SK-N-DZ (cell line): ENCODE measurements at regions not wholly inside any gene's neighbourhood (a gene's known extent, or its start where the extent isn't known, plus 50 kb on each side); places are given as distances from the start of the nearest gene placed in this dataset.

Experiments
- DNase-seq: peaks from one replicate; pipeline ENCODE4 v3.0.0-alpha.2; 2015; ENCODE audit warnings: low spot score

DNA sequence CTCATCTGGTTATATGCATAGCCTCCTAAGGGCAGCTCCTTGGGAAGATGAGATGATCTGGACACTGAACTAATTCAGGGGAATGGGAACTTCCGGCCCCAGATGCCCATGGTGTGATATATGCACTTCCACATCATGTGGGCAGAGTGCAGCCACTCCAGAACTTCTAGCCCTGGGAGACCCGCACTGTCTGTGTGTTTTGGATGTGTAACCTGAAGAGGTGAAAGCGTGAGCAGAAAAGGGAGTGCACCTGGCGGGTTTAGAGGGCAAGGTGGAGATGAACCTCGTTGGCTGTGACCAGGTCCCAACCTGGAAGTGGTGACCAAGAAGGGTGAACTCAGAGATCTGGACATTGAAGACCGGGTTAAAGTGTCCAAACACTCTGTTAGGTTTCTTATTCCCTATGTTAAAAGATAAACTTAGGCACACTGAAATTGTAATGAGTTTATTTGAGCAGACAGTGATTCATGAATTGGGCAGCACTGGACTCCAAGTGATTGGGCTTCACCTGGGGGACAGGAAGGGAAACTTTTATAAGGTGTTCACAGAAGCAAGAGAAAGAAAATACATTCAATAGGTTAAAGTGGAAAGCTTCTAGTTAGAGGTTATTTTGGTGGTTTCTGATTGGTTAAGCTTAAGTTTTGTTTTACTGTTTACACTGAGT is 296.2 kb upstream of the SKOR2 start:
- no peak for DNase-seq

DNA sequence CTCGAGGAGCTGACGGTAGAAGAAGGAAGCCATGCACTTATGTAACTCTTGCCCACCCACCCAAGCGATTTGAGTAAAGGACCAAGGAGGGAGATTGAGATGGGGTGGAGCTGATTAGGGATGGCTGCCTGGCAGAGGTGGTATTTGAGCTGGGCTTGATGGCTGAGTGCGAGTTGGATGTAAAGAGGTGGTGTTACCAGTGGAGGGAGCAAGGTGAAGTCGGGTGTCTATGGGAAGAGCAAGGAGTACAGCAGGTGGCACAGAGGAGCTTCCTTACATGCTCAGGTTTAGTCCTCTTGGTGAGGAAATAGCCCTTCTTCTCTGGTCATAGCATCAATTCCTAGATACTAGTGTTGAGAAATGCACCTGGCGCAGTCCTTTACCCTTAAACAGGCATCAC is 294.2 kb upstream of the SKOR2 start:
- DNase-seq: no peak

DNA sequence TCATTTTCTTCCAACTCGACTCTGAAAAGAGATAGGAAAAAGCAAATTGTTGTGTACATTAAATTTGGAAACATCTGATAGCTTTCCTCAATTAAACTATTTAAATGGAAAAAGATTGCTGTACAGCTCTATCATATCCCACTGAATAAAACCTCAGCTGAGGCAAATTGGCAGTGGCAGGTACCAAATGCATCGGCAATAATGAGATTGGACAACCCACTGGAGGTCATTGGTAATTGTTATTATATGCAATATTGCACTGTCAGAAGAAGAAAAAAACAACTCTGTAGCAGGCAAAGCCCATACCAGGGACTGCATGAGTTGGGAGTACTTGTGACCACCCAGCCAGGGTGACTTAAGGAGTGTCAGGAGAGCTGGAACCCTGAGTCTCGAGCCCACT is 291.6 kb upstream of the SKOR2 start:
- DNase-seq: no peak

DNA sequence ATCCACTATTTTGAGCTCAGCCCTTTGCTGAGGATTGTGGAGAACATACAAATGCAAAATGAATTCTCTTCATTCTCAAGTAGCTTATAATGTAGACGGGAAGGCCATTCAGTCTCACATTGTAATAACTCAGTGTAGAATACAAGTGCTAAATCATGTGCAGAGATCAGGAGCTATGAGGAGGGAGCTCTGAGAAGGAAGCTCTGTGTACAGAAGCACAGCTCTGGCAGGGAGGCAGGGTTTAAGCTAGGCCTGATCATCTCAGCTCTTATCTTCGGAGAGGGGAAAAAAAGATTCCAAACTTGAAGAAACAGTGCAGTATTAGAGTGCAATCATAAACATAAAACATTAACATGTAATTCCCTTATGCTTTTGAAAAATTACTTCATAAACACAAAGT is 291.1 kb upstream of the SKOR2 start:
- DNase-seq: no peak

DNA sequence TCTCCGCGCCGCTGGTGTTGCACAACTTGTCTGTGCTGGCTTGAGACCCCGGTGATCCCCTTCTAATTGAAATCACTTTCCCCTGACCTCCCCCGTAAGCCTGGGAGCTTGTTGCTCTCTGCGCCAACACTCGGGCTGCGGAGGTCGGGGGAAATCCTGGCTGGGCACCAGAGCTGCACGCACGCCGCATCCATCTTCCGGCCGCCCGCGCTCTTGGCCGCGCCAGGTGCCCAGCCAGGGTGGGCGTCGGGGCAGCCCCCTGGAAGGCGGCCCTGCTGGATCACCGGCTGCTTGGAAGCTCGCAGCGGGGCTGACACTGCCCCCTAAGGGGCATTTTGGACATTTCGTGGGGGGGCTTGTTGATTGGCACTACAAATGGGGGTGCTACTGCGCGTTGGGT is 280.3 kb upstream of the SKOR2 start:
- DNase-seq: no peak

DNA sequence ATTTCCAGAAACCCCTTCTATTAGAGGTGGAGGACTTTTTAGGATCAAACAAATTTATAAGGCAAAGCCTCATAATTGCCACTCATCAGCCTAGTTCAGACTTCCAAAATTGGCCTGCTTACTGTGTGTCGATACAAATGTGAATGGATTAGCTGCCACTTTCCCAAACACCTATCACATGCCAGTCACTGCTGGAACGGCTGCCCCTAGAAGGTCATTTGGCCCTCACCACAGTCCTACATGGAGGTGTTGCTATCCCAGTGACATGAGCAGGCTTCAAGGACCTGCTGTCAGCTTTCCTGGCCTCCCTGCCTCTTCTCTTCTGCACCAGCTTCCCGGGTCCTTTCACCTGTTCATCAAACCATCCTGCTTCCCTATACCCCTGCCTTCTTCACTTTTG is 279.2 kb upstream of the SKOR2 start:
- DNase-seq: no peak

DNA sequence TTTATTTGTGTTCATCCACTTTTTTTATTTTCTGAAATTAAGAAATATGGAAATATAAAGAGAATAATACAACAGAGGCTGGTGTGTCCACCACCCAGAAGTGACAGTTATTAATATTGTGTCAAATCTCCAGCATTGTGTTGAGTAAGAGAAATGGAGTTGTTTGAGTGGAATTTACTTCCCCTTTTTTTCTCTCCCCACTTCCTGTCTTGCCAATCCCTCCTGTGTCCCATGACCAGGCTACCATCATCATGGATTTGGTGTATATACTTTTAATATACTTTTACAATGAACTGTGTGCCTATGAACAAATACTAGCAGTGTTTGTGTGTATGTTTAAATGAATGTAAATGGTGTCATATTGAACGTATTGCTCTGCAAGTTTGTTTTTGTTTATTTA is 276.9 kb upstream of the SKOR2 start:
- no peak for DNase-seq

DNA sequence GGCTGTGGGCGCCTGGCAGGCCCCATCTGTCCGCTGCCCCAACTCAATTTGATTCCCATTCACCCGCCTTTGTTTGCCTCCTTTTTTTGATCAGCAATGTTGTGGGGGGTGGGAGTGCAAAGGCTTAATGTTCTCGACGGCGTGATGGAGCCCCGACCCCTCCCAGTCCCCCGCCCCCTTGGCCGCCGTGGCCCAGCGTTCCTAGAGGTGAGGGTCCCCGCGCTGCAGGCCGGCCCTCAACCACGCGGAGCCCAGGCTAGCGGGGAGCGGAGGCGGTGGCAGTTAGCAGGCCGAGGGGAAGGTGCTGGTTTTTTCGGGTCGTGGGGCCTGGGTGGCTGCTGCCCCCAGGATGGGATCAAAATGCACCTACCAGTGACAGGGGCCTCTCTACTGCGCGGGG is 274.7 kb upstream of the SKOR2 start:
- no peak for DNase-seq

DNA sequence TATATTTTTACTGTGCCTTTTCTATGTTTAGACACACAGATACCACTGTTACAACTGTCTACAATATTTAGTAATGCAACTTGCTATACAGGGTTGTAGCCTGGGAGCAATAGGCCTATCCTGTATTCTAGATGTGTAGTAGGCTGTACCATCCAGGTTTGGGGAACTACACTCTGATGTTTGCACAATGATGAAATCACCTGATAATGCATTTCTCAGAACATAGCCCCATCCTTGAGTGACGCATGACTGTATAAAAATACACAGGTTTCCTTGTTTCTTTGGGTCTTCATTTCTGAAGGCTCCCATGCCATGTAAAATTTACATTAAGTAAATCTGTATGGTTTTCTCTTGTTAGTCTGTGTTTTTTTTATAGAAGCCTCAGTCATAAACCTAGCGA is 270.9 kb upstream of the SKOR2 start:
- no peak for DNase-seq

DNA sequence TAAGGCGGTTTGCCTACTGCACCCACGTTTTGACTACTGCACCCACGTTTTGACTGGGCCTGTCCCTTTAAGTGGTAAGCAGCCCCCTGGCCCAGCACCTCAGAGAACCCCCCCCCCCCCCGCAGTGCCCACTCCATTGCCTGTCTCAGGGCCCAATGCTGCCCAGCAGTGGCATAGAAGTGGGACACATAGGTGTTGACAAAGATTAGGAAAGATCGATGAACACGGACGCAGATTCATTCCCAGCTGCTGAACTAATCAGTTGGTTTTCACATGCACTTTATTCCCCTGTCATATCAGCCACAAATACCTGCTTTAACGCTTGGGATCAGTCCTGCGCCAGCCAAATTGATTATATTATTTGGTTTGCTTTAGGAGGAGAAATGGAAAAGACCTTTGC is 268.8 kb upstream of the SKOR2 start:
- DNase-seq: no peak

DNA sequence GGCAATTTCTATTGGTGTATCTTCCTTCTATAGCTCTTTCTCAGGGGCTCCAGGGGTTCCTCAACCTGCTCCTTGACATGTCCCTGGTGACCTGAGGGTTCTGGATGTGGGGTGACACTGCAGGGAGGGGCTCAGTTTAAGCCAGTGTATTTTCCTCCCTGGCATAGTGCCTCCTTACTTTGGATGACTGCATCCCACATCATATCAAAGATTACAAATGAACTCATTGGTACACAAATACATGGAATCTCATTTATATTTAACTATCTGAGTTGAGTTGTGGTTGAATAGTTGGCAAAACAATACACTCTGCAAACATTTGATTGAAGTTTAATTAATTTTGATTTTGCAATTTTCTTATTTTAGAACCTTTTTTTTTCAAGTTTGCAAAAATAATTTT is 268.2 kb upstream of the SKOR2 start:
- DNase-seq: no peak

DNA sequence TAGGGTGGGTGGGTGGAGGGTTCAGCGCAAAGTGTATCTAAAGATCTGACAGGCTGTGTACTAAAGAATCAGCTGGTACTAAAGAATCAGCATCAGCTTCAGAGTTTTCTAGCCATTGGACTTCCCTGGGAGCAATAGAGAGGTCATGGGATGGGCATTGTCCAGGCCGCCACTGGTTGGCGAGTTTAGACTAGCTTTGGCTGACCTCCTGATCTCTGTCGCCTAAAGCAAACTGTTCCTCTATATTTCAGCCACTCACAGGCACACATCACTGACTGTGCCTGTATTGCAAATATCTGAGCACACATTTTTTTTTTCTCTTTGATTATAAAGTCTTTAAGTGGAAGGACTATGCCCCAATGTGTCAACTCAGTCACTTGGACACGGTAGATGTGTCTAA is 267.8 kb upstream of the SKOR2 start:
- DNase-seq: no peak

DNA sequence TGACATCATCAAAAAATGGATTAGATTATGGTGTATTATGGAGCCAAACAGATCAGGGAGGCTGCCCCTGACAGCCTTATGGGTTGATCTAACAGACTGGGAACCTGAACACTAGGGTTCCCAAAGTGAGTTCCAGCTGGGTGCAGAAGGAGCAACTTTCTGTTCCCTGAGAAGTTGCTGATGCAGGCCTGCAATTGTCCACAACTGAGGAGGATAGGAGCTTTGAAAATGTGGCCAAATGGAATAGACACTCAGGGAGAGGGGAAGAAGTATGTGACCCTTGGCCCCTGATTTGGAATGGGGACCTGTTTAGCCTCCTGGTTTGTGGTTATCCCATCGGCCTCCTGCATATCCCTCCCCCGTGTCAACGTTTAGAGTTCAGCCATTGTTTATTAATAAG is 262.2 kb upstream of the SKOR2 start:
- no peak for DNase-seq

DNA sequence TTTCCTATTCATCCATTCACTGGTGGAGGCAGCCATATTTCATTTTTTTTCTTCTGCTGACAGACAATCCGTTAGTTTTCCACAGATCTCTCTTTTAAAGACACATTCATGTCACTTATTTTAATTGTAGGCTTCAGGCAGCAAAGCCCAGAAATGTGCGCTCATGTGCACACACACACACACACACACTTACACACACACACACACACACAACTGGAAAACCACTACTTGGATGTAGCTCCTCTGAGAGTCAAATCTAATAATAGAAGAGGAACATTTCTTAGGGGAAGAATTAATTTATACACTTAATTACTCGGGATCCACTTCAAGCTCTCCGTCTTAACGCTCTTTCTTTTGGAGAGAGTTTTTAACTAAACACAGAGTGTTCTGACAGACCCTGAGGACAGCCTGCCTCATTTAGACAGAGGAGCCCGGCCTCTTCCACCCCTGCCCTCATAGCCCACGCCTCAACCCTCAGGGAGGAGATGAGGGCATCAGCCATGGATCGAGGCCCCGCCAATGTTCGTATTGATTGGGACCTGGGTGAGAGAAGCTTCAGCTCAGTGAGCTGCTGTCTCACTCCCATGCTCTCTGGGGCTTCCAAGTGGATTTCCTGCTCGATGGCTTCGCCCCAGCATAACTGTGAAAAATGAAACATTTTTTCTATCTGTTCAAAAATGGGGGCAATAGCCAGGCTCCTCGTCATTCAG is 261.4 kb upstream of the SKOR2 start:
- no peak for DNase-seq

DNA sequence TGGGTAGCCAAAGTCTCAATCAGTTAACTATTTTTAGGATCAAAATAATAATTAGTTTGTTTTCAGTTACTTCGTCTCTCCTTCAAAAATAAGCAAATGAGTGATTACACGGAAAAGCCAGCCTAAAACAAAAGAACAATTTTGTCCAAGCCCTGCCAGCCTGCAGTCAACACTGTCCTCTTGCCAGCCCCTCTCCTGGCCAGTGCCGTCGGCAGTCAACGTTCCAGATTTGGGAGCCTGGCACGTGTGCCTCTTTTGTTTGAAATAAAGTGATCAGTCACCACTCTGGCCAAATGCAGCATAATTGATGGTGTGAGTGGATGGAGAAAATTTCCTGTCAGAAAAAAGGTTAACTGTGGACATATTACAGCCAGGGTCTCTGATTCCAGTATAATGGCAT is 260.6 kb upstream of the SKOR2 start:
- DNase-seq: no peak

DNA sequence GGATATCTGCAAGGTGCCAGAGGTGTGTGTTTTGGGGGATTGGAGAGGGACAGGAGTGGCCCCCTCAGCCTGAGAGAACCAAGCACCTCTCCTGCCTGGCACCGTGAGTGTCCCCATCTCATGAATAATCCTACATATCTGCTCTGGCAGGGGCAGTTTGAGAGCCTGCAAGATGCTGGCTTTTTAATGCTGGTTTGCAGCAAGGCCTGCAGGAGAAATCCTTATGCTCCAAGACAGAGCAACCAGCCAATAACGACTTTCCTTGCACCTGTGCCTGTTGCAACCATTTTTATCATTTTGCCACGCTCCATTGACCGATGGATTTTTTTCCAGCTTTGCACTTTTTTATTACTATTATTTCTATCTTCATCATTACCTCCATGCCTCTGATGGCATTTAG is 259.4 kb upstream of the SKOR2 start:
- DNase-seq: no peak

DNA sequence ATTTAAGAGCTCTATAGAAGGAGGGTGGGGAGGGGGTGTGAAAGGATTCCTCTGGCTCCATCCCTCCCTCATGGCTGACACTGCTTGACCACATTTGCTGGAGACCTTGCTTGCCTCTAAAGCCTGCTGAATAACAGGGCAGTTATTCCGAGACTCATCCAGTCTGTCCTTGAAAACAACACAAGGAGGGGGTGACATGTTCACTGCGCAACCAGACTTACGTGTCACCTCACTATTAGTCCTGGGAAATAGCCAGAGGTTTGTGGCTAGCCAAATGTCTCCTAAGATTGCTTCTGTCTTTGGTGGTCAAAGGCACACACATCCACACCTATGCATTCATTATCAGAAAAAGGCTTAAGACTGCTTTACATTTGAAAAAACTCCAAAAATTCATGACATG is 256.2 kb upstream of the SKOR2 start:
- no peak for DNase-seq

DNA sequence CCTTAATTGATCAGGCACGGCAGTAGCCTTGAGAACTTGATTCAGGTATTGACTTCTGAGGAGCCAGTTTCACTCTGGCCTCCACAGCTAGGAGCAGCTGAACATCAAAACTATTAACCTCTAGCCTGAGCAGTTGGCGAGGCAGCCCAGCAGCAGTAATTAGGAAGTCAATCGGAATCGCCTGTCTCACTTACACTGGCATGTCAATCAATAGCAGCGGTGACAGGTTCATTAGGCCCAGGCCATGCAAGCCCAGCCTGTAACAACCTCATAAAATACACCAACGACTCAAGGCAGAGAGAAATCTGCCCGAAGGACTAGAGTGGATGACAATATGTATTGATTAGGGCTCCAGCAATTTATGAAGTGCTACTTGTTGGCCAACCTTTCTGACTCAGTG is 255.4 kb upstream of the SKOR2 start:
- DNase-seq: no peak

DNA sequence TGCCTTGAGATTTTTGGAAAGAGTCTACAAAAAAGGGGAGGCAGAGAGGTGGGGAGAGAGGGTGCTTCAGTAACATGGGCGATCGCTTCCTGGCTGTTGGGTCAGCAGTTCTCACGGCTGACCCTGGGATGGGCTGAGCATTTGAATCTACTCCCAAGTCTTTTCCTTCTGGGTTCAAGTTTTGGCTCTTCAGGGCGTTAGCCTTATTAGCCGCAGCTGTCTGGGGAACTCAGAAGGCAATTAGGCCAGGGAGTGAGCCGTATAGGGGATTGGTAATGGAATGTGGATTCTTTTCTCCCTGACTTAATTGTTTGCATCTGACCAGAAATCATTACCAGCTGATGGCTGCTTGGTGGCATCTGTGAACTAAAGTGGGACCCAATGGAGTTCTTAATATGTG is 250.5 kb upstream of the SKOR2 start:
- DNase-seq: no peak

DNA sequence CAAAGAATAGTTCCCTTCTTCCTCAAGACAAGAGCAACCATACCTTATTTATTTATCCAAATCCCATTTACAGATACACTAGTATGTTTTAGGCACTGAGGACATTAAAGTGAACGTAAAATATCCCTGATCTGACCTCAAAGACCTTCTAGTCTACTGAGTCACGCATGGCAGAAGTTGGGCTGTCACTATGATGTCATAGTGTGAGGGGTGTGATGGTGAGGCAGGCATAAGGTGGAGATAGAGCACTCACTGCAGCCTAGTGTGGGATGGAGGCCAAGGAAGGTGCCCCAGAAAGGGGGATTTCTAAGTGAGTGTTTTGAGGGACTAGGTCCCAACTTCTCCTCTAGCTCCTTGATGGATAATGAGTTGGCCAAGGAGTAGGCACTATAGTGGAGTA is 249.5 kb upstream of the SKOR2 start:
- DNase-seq: no peak

DNA sequence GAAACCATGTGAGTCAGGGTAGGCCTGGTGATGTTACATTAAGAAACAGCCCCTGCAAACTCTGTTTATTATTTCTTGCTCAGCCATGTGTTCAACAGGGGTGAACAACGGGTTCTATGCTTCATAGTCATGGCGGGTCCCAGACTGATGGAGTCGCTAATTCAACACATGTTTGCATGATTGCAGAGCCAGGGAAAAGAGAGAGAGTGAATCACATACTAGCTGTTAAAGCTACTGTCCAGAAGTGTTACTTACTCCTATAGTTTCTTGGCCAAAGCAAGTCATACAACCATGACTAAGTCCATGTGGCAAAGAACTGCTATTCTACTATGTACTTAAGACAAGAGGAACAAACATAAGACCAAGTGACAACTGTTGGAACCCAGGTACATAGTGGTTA is 241.2 kb upstream of the SKOR2 start:
- no peak for DNase-seq

DNA sequence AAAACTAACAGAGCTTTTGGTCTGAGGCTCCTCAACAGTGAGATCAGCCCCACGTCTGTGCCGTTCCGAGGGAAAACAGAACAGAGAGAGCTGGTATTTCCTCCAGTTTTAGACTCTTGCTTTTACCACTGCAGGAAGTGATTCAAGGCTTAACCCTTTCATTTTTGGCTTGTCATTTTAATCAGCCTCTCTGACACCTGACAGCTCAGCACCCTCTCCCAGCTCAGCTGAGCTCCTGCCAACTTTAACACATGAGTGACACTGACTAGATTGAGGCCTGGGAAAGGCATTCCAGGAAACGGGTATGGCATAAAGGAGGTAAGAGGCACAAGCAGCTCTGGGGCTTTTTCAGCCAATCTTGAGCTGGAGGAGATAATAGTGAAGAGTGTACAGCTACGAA is 239.4 kb upstream of the SKOR2 start:
- DNase-seq: no peak

DNA sequence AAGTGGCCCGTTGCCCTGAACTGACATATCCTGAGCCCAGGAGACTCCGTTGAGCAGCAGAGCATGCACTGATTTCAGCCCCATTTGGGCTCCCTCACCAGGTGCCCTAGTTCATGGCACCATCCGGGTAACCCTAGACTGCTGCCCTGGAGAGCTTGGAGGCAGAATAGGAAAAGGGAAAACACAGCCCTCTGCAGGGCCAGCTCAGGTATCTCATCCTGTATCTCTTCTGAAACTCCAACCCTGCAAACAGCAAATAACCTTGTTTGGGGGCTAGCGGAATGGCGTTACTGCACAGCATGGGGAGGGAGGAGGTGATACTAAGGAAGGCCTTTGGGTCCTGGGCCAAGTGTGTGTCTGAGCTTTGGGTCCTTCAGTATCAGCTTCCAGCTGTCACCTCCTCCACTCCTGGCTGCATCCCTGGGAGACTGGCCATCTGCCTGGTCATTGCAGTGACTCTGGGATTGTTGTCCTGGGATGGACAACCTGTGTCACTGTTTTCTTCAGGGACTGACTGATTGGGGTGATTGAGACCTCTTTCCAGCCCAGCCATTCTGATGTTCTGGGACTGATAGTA is 233.8 kb upstream of the SKOR2 start:
- DNase-seq: no peak

DNA sequence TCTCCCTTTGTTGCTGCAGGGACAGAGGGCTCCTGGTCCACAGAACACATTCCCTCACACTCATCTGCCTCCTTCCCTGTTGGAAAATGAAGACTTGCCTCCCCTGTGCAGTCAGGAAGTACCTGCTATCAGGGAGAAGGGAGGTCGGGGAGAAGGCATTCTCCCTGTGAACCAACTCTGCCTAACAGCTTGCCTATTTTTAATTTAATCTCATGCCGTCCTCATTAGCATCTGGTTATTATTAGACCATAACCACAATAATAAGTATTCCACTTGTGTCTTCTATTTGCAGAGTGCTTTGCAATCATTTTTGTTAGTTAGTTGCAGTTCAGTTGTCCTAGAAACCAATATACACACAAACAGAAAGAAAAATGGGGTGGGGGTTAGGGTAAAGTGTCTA is 232.6 kb upstream of the SKOR2 start:
- DNase-seq: no peak
